ENCODE measurements at regions not wholly inside any gene's neighbourhood (a gene's known extent, or its start where the extent isn't known, plus 50 kb on each side); places are given as distances from the start of the nearest gene placed in this dataset.
A peak's percentile ranks its signal among the peaks of the same experiment; 100 is the strongest.

DNA sequence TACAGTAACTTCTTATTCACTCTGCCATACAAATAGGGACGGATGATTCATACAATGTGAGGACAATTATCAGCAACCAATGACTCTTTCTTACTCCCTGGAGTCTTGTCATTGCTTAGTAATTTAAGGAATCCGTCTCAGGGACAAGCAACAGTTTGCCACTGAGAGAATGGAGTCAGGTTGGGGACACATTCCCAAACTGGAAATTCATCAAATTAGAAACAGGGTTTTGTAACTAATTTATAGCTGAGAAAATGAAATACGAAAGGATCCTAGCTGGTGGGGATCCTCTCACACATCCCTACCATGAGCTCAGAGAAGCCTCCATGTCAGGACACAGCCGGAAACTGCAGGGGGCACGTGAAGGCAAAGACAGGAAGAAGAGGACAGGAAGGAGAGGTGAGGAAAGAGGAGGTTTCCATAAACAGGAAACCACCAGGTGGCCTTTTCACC is 50.4 kb upstream of the KDR start:
- Histone ChIP-seq H3K27me3 (ENCODE audit: control insufficient read depth, insufficient read depth, low read length) (no peaks in the 10 kb centered on the region), H3K4me1 (no peaks in the 10 kb centered on the region), H3K9ac (no peak overlapping the region), H3K79me2 (no peaks in the 10 kb centered on the region), H3K27ac (no peak overlapping the region), H3K36me3 (ENCODE audit: control insufficient read depth, insufficient read depth, low read length) (no peaks in the 10 kb centered on the region), H3K4me3 (ENCODE audit: low read depth, low read length) (no peak overlapping the region), H3K4me2 (ENCODE audit: low read length) (no peak overlapping the region), H3K9me3 (ENCODE audit: control insufficient read depth, low read length) (no peaks in the 10 kb centered on the region), H2AFZ (no peak overlapping the region)
- TF ChIP-seq, protein P1, sequence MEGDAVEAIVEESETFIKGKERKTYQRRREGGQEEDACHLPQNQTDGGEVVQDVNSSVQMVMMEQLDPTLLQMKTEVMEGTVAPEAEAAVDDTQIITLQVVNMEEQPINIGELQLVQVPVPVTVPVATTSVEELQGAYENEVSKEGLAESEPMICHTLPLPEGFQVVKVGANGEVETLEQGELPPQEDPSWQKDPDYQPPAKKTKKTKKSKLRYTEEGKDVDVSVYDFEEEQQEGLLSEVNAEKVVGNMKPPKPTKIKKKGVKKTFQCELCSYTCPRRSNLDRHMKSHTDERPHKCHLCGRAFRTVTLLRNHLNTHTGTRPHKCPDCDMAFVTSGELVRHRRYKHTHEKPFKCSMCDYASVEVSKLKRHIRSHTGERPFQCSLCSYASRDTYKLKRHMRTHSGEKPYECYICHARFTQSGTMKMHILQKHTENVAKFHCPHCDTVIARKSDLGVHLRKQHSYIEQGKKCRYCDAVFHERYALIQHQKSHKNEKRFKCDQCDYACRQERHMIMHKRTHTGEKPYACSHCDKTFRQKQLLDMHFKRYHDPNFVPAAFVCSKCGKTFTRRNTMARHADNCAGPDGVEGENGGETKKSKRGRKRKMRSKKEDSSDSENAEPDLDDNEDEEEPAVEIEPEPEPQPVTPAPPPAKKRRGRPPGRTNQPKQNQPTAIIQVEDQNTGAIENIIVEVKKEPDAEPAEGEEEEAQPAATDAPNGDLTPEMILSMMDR (IDR thresholded peaks at IDR 0.05) = no peak

DNA sequence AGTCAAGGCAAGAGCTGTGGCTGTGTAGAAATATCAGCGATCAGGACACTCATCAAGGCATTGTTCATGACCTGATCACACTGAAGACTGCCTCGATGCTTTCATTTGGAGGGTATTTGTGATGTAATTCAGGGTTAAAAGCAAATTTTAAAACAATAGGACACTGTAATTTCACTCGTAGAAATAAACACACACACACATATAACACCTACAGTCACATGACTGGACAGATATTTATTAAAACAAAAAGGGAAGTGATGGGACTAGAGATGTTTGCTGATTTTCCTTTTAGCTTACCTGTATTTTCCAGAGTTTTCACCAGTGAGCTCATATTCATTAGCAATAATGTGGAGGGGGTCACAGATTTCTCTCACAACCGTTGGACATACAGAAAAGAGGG is 51.1 kb upstream of the KDR start:
- Histone ChIP-seq H3K9ac (no peak overlapping the region), H3K4me3 (ENCODE audit: low read depth, low read length) (no peak overlapping the region), H3K4me2 (ENCODE audit: low read length) (no peak overlapping the region), H3K27me3 (ENCODE audit: control insufficient read depth, insufficient read depth, low read length) (no peaks in the 10 kb centered on the region), H2AFZ (no peak overlapping the region), H3K9me3 (ENCODE audit: control insufficient read depth, low read length) (no peaks in the 10 kb centered on the region), H3K79me2 (no peaks in the 10 kb centered on the region), H3K4me1 (no peaks in the 10 kb centered on the region), H3K27ac (no peak overlapping the region), H3K36me3 (ENCODE audit: control insufficient read depth, insufficient read depth, low read length) (no peaks in the 10 kb centered on the region)
- TF ChIP-seq, protein P1 (IDR thresholded peaks at IDR 0.05) = no peak

DNA sequence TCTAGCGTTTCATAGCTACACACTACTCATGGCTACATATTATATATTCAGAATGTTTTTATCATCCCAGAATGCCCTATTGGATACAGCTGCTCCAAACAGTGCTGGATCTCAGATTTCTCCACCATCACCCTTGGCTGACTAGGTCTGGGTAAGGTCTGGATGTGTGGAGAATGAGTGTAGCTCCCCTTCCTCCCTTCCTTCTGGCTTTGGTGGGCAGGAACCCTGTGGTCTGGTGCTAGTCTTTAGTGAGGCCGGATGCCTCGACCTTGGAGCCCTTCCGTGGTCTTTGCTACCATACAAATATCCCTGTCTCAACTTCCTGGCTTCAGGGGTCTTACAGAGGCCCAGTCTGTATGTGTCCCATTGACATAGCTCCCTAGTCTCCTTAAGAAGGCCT is 52.1 kb upstream of the KDR start:
- Histone ChIP-seq H3K4me3 (ENCODE audit: low read depth, low read length) (no peak overlapping the region), H3K9me3 (ENCODE audit: control insufficient read depth, low read length) (no peaks in the 10 kb centered on the region), H3K27me3 (ENCODE audit: control insufficient read depth, insufficient read depth, low read length) (no peaks in the 10 kb centered on the region), H2AFZ (no peak overlapping the region), H3K9ac (no peak overlapping the region), H3K4me2 (ENCODE audit: low read length) (no peak overlapping the region), H3K4me1 (no peaks in the 10 kb centered on the region), H3K27ac (peak overlapping the region; percentile 39), H3K79me2 (no peaks in the 10 kb centered on the region), H3K36me3 (ENCODE audit: control insufficient read depth, insufficient read depth, low read length) (no peaks in the 10 kb centered on the region)
- TF ChIP-seq, protein P1 (IDR thresholded peaks at IDR 0.05) = no peak

- no peak overlapping the region for H2AFZ ChIP-seq
- H3K4me2 ChIP-seq (ENCODE audit: low read length) = no peak overlapping the region
- H3K27ac ChIP-seq = peak overlapping the region; percentile 39
- H3K4me1 ChIP-seq = no peaks in the 10 kb centered on the region
- H3K4me3 ChIP-seq (ENCODE audit: low read depth, low read length) = no peak overlapping the region
- H3K79me2 ChIP-seq = no peaks in the 10 kb centered on the region
- no peaks in the 10 kb centered on the region for H3K9me3 ChIP-seq (ENCODE audit: control insufficient read depth, low read length)
- TF ChIP-seq, protein P1 (IDR thresholded peaks at IDR 0.05) = no peak
- no peaks in the 10 kb centered on the region for H3K36me3 ChIP-seq (ENCODE audit: control insufficient read depth, insufficient read depth, low read length)
- no peak overlapping the region for H3K9ac ChIP-seq
- H3K27me3 ChIP-seq (ENCODE audit: control insufficient read depth, insufficient read depth, low read length) = no peaks in the 10 kb centered on the region
These were observed 53.0 kb upstream of the KDR start for GRCh38 chr4:55178226-55179005.
